Panc1 (cell line): ENCODE measurements at regions not wholly inside any gene's neighbourhood (a gene's known extent, or its start where the extent isn't known, plus 50 kb on each side); places are given as distances from the start of the nearest gene placed in this dataset.

Source experiments
- ATAC-seq: fragments of 200-7000 bp; cut with Tn5 transposase; 2 replicates; pipeline ENCODE4 v1.9.1; 2020; ENCODE audit warnings: mild to moderate bottlenecking, moderate library complexity
- BruUV-seq: library from RNA; stranded (reverse); fragments of 400-500 nt; replicated peaks from 2 replicates; lab custom pipeline; 2021; lab: Mats Ljungman, UMichigan
- CTCF ChIA-PET: fragments of 300-600 bp; sonication (Branson Sonifier 250); formaldehyde crosslinking; loops from one replicate; lab custom pipeline; 2022; ENCODE audit warnings: antibody characterized with exemption; lab: Charles Lee
- POLR2A ChIA-PET: fragments of 300-600 bp; sonication (Branson Sonifier 250); formaldehyde crosslinking; loops from one replicate; lab custom pipeline; 2022; ENCODE audit warnings: antibody characterized with exemption; lab: Charles Lee
- DNase-seq: peaks from one replicate; pipeline ENCODE4 v3.0.0-alpha.2; 2010; ENCODE audit warnings: low read depth, low spot score
- H3K27ac ChIP-seq: 2 replicates; pipeline ENCODE4 v1.5.1; 2011; ENCODE audit warnings: mild to moderate bottlenecking, low read length, inconsistent platforms
- H3K27me3 ChIP-seq: fragments of 200-500 bp; sonication (Bioruptor generic); 2 replicates; pipeline ENCODE4 v1.6.0; 2014; ENCODE audit warnings: low read length, inconsistent platforms; ENCODE audit not compliant: control insufficient read depth, insufficient read depth
- H3K36me3 ChIP-seq: fragments of 200-500 bp; sonication (Bioruptor generic); 2 replicates; pipeline ENCODE4 v1.5.1; 2014; ENCODE audit warnings: inconsistent platforms, mild to moderate bottlenecking, low read length, moderate library complexity; ENCODE audit not compliant: control insufficient read depth, insufficient read depth
- H3K4me1 ChIP-seq: 2 replicates; pipeline ENCODE4 v1.5.1; 2011; ENCODE audit warnings: inconsistent platforms, mild to moderate bottlenecking, low read length, moderate library complexity; ENCODE audit not compliant: control insufficient read depth, insufficient read depth
- H3K4me3 ChIP-seq, 2 experiments: 2 replicates each; pipeline ENCODE4 v1.5.1; 2011 to 2012; ENCODE audit warnings: low read depth in 2 of 2, low read length in 2 of 2, mild to moderate bottlenecking in 2 of 2, inconsistent platforms in 1 of 2, moderate library complexity in 1 of 2
- H3K9me3 ChIP-seq: fragments of 200-500 bp; sonication (Bioruptor generic); 2 replicates; pipeline ENCODE4 v1.5.1; 2014; ENCODE audit warnings: low read depth, mild to moderate bottlenecking, inconsistent platforms, low read length, moderate library complexity; ENCODE audit not compliant: control insufficient read depth, insufficient read depth
- POLR2AphosphoS5 ChIP-seq: IDR thresholded peaks from 2 replicates; pipeline ENCODE4 v1.6.1; 2012; ENCODE audit warnings: mild to moderate bottlenecking, low read depth, low read length, moderate library complexity
- SIN3A ChIP-seq: IDR thresholded peaks from 2 replicates; pipeline ENCODE4 v1.6.1; 2012; ENCODE audit warnings: low read depth, mild to moderate bottlenecking, low read length, moderate library complexity, borderline replicate concordance; ENCODE audit not compliant: insufficient read depth
- TCF7L2 ChIP-seq: IDR thresholded peaks from 2 replicates; pipeline ENCODE4 v1.6.1; 2011; ENCODE audit warnings: mild to moderate bottlenecking, low read depth, low read length, inconsistent platforms
- in situ Hi-C: cut with HindIII; loops from 2 replicates; pipeline ENCODE4 v1.10.0; 2016; ENCODE audit warnings: low sequenced_read_pairs, low pct_unique_long_range_greater_than_20kb
- intact Hi-C: fragments of 100-400 bp; cut with micrococcal nuclease; formaldehyde crosslinking; loops from one replicate; pipeline ENCODE4 v1.10.0; 2022; ENCODE audit not compliant: unreplicated experiment
- TF ChIP-seq, protein P1 (sequence below), 2 experiments: IDR thresholded peaks; 2 replicates each; pipeline ENCODE4 v1.6.1; 2011 to 2012; ENCODE audit warnings: low read depth in 2 of 2, control low read depth in 1 of 2, low read length in 1 of 2, mild to moderate bottlenecking in 1 of 2, moderate library complexity in 1 of 2; ENCODE audit not compliant: insufficient read depth in 1 of 2
- TF ChIP-seq, protein P2 (sequence below): fragments of 450-650 bp; IDR thresholded peaks from 2 replicates; pipeline ENCODE4 v1.5.1; 2017; ENCODE audit warnings: mild to moderate bottlenecking

DNA sequence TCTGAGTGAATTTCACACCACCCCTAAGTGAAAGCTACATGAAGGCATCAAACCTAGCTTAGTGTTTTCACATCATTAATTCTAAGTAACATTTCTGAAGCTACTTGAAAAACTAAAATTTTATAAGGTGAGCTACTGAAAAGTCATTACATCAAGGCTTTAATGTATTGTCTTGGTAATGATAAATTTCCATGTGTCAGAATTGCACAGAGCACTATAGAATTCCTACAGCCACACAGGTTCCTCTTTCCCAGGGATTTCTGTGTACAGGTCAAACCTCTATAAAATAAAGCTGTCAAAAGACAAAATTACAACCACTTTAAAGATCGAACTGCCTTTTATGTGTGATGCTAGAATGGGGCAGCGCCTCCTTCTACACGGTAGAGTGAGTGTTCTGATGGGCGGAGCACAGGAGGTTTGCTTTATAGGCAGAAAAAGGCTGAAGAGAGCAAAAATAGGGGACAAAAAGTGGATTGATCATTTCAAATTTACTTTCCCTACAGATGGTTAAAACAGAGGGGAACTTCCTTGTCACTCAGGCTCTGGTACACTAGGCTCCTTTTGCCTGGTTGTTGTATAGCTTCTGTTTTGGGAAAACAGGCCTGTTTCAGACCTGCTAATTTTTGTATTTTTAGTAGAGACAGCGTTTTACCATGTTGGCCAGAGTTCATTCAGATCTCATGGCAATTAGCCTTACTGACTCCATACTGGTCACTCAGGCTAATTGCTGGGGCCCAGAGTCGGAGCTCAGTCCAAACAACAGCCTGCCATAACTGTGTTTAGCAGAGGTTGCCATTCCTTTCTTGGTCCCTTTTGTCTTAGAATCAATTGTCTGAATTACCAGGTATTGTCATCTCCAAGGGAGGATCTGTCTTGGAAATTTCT is 102.5 kb upstream of the BASP1 start:
- peaks cover 40% of the 10 kb centered on the region for H3K4me1 ChIP-seq
- DNase-seq: no peak
- H3K27me3 ChIP-seq: no peaks in the 10 kb centered on the region
- BruUV-seq: no TSS peak
- no peaks in the 10 kb centered on the region for H3K9me3 ChIP-seq
- peak overlapping the region; percentile 49 for H3K27ac ChIP-seq
- ATAC-seq: no peak
- intact Hi-C loops: no loop called here
- CTCF ChIA-PET: interaction anchor here (0.8 kb wide), 1 partner anchor 18 kb away, joined by 4 read pairs; no protein-coding TSS in a partner anchor
- in situ Hi-C loops: no loop called here
- TF ChIP-seq SIN3A (no peak), TCF7L2 (no peak), POLR2AphosphoS5 (no peak)
- TF ChIP-seq, protein P1, sequence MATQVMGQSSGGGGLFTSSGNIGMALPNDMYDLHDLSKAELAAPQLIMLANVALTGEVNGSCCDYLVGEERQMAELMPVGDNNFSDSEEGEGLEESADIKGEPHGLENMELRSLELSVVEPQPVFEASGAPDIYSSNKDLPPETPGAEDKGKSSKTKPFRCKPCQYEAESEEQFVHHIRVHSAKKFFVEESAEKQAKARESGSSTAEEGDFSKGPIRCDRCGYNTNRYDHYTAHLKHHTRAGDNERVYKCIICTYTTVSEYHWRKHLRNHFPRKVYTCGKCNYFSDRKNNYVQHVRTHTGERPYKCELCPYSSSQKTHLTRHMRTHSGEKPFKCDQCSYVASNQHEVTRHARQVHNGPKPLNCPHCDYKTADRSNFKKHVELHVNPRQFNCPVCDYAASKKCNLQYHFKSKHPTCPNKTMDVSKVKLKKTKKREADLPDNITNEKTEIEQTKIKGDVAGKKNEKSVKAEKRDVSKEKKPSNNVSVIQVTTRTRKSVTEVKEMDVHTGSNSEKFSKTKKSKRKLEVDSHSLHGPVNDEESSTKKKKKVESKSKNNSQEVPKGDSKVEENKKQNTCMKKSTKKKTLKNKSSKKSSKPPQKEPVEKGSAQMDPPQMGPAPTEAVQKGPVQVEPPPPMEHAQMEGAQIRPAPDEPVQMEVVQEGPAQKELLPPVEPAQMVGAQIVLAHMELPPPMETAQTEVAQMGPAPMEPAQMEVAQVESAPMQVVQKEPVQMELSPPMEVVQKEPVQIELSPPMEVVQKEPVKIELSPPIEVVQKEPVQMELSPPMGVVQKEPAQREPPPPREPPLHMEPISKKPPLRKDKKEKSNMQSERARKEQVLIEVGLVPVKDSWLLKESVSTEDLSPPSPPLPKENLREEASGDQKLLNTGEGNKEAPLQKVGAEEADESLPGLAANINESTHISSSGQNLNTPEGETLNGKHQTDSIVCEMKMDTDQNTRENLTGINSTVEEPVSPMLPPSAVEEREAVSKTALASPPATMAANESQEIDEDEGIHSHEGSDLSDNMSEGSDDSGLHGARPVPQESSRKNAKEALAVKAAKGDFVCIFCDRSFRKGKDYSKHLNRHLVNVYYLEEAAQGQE (IDR thresholded peaks at IDR 0.05; ENCODE audit: insufficient read depth in 1 of 2, low read depth in 2 of 2, low read length in 1 of 2): no peak
- TF ChIP-seq, protein P2, sequence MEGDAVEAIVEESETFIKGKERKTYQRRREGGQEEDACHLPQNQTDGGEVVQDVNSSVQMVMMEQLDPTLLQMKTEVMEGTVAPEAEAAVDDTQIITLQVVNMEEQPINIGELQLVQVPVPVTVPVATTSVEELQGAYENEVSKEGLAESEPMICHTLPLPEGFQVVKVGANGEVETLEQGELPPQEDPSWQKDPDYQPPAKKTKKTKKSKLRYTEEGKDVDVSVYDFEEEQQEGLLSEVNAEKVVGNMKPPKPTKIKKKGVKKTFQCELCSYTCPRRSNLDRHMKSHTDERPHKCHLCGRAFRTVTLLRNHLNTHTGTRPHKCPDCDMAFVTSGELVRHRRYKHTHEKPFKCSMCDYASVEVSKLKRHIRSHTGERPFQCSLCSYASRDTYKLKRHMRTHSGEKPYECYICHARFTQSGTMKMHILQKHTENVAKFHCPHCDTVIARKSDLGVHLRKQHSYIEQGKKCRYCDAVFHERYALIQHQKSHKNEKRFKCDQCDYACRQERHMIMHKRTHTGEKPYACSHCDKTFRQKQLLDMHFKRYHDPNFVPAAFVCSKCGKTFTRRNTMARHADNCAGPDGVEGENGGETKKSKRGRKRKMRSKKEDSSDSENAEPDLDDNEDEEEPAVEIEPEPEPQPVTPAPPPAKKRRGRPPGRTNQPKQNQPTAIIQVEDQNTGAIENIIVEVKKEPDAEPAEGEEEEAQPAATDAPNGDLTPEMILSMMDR: no peak
- POLR2A ChIA-PET: interaction anchor here (0.6 kb wide), 1 partner anchor 12 kb away, joined by 4 read pairs; no protein-coding TSS in a partner anchor
- H3K4me3 ChIP-seq: peak overlapping the region in 1 of 2 experiments; percentile 14; a peak in 2 of 4 replicates
- H3K36me3 ChIP-seq: no peaks in the 10 kb centered on the region

DNA sequence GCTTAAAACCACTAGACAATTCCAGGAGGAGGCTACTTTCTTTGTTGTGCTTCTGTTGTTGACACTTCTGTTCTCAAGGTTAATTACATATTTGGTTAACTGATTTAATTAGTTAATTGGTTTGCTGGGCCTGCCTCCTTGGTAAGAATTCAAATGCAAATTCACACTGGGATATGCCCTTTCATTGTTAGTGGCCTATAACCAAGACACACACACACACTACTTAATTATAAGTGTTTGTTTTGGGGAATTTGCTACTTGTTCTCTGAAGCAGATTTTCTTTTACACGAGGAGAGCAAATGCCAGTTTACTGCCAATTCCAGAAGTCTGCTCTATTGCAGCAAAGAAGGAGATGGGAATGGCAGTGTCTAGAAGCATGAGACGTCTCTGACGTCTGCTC is 101.6 kb upstream of the BASP1 start:
- Histone ChIP-seq H3K27me3 (no peaks in the 10 kb centered on the region), H3K9me3 (no peaks in the 10 kb centered on the region), H3K36me3 (no peaks in the 10 kb centered on the region), H3K4me3 (no peak overlapping the region), H3K4me1 (peaks cover 40% of the 10 kb centered on the region), H3K27ac (peak overlapping the region; percentile 49)
- no TSS peak for BruUV-seq
- POLR2A ChIA-PET: no interaction called here
- in situ Hi-C loops (no loop called here), intact Hi-C loops (no loop called here)
- no peak for DNase-seq
- ATAC-seq: no peak
- TF ChIP-seq, protein P2: no peak
- TF ChIP-seq POLR2AphosphoS5 (no peak), SIN3A (no peak)
- TF ChIP-seq, protein P1 (IDR thresholded peaks at IDR 0.05; ENCODE audit: insufficient read depth in 1 of 2, low read depth in 2 of 2, low read length in 1 of 2): no peak
- CTCF ChIA-PET: no interaction called here
